Activated CD4-positive, alpha-beta T cell treated with anti-CD3 and anti-CD28 coated beads, Interleukin-2, Interleukin-6, amounts not matched to agents 100 ng/mL and 50 ng/mL, durations not matched to agents 16 hours and 8 hours (primary cell): ENCODE measurements at regions not wholly inside any gene's neighbourhood (a gene's known extent, or its start where the extent isn't known, plus 50 kb on each side); places are given as distances from the start of the nearest gene placed in this dataset.
"Not testable (repeated sequence)": the region's sequence is repeated elsewhere in the genome, so short reads cannot be mapped to it uniquely, and the experiment has no call there.

ENCODE experiments used
- DNase-seq: peaks from one replicate; pipeline ENCODE4 v3.0.0-alpha.2; 2020

- not testable (repeated sequence) for DNase-seq
Observed at GRCh38 chr7:150047329-150047728, 173.6 kb downstream of the ATP6V0E2 start.

- not testable (repeated sequence) for DNase-seq
Observed at GRCh38 chr7:150047772-150048171, 174.0 kb downstream of the ATP6V0E2 start.

- not testable (repeated sequence) for DNase-seq
Observed at GRCh38 chr7:150048244-150049011, 174.7 kb downstream of the ATP6V0E2 start.

GRCh38 chr7:150049012-150049655 lies 175.4 kb downstream of the ATP6V0E2 start:
- DNase-seq = not testable (repeated sequence)

- DNase-seq = not testable (repeated sequence)
Observed at GRCh38 chr7:150053396-150053795, 179.6 kb downstream of the ATP6V0E2 start.

- DNase-seq = not testable (repeated sequence)
Observed at GRCh38 chr7:150054242-150054641, 180.5 kb downstream of the ATP6V0E2 start.

- DNase-seq = peak; percentile 90
Observed at GRCh38 chr7:150060259-150061221, 186.8 kb downstream of the ATP6V0E2 start.

GRCh38 chr7:150063195-150063594 lies 189.4 kb downstream of the ATP6V0E2 start:
- not testable (repeated sequence) for DNase-seq

GRCh38 chr7:150069555-150070313 lies 196.0 kb downstream of the ATP6V0E2 start:
- not testable (repeated sequence) for DNase-seq

GRCh38 chr7:150077543-150077942 lies 203.8 kb downstream of the ATP6V0E2 start:
- not testable (repeated sequence) for DNase-seq

- DNase-seq = not testable (repeated sequence)
Observed at GRCh38 chr7:150081865-150082264, 208.1 kb downstream of the ATP6V0E2 start.

GRCh38 chr7:150084724-150085123 lies 211.0 kb downstream of the ATP6V0E2 start:
- DNase-seq = not testable (repeated sequence)

GRCh38 chr7:150087478-150087877 lies 213.7 kb downstream of the ATP6V0E2 start:
- DNase-seq = not testable (repeated sequence)

GRCh38 chr7:150089139-150089538 lies 215.4 kb downstream of the ATP6V0E2 start:
- DNase-seq = not testable (repeated sequence)

- DNase-seq = not testable (repeated sequence)
Observed at GRCh38 chr7:150090776-150091175, 217.0 kb downstream of the ATP6V0E2 start.

GRCh38 chr7:150093897-150094296 lies 220.1 kb downstream of the ATP6V0E2 start:
- not testable (repeated sequence) for DNase-seq

GRCh38 chr7:150096213-150096994 lies 222.6 kb downstream of the ATP6V0E2 start:
- not testable (repeated sequence) for DNase-seq

- not testable (repeated sequence) for DNase-seq
Observed at GRCh38 chr7:150098592-150098991, 224.6 kb upstream of the LRRC61 start.

GRCh38 chr7:150101282-150101681 lies 221.9 kb upstream of the LRRC61 start:
- not testable (repeated sequence) for DNase-seq

GRCh38 chr7:150107283-150107682 lies 215.9 kb upstream of the LRRC61 start:
- DNase-seq = not testable (repeated sequence)

- peak; percentile 9 for DNase-seq
Observed at GRCh38 chr7:150110375-150110820, 212.8 kb upstream of the LRRC61 start.
